ENCODE measurements at regions not wholly inside any gene's neighbourhood (a gene's known extent, or its start where the extent isn't known, plus 50 kb on each side); places are given as distances from the start of the nearest gene placed in this dataset.

GRCh38 chr2:139759000-139759505 lies 978.9 kb upstream of the NXPH2 start:
- TF ChIP-seq CTCF (IDR thresholded peaks at IDR 0.05; ENCODE audit: poor library complexity, severe bottlenecking) (no peak), POLR2AphosphoS5 (IDR thresholded peaks at IDR 0.05) (no peak), RAD21 (conservative IDR thresholded peaks at IDR 0.05) (no peak), REST (IDR thresholded peaks at IDR 0.05; ENCODE audit: borderline replicate concordance) (no peak), TAF1 (IDR thresholded peaks at IDR 0.05; ENCODE audit: low read depth) (no peak), EP300 (conservative IDR thresholded peaks at IDR 0.05; ENCODE audit: poor library complexity, severe bottlenecking) (no peak), EZH2 (IDR thresholded peaks at IDR 0.05; ENCODE audit: borderline replicate concordance, insufficient read depth, low read length, poor library complexity, severe bottlenecking) (no peak), MXI1 (conservative IDR thresholded peaks at IDR 0.05; ENCODE audit: poor library complexity, severe bottlenecking) (no peak)
